Activated naive CD4-positive, alpha-beta T cell treated with anti-CD3 and anti-CD28 coated beads, Interleukin-2, amount 50 U/mL, for 72 hours (primary cell): ENCODE measurements at regions not wholly inside any gene's neighbourhood (a gene's known extent, or its start where the extent isn't known, plus 50 kb on each side); places are given as distances from the start of the nearest gene placed in this dataset.
"Not testable (repeated sequence)": the region's sequence is repeated elsewhere in the genome, so short reads cannot be mapped to it uniquely, and the experiment has no call there.

Experiments used
- ATAC-seq, 2 donors: fragments of 150-1000 bp; cut with Tn5 transposase; 2 replicates each; pipeline ENCODE4 v1.10.0; 2021; ENCODE audit warnings: mild to moderate bottlenecking in 2 of 2, moderate library complexity in 2 of 2
- DNase-seq, 2 donors: peaks; one replicate each; pipeline ENCODE4 v3.0.0; 2021 to 2022; ENCODE audit warnings: low spot score in 2 of 2
- H3K27ac Mint-ChIP-seq, 2 donors: one replicate each; pipeline ENCODE4 v1.8.0; 2022; ENCODE audit warnings: mild to moderate bottlenecking in 2 of 2, mixed read lengths in 2 of 2
- H3K36me3 Mint-ChIP-seq, 2 donors: one replicate each; pipeline ENCODE4 v1.8.0; 2022; ENCODE audit warnings: mixed read lengths in 2 of 2
- H3K9me3 Mint-ChIP-seq, 2 donors: one replicate each; pipeline ENCODE4 v1.8.0; 2022; ENCODE audit warnings: mixed read lengths in 2 of 2

- DNase-seq (no peak), ATAC-seq (no peak)
- no peaks in the 10 kb centered on the region for H3K36me3 Mint-ChIP-seq
- H3K9me3 Mint-ChIP-seq: no peaks in the 10 kb centered on the region
- no peak overlapping the region for H3K27ac Mint-ChIP-seq
Observed at GRCh38 chr11:134596404-134596803, 184.4 kb upstream of the B3GAT1 start.

- DNase-seq: peak in 1 of 2 donors; percentile 73
- Mint-ChIP-seq H3K27ac (no peak overlapping the region), H3K36me3 (no peaks in the 10 kb centered on the region), H3K9me3 (no peaks in the 10 kb centered on the region)
- peak; percentile 53 to 77 for ATAC-seq
Observed at GRCh38 chr11:134592391-134592990, 180.4 kb upstream of the B3GAT1 start.

- H3K9me3 Mint-ChIP-seq: no peaks in the 10 kb centered on the region
- ATAC-seq: no peak
- no peak for DNase-seq
- H3K27ac Mint-ChIP-seq: no peak overlapping the region
- H3K36me3 Mint-ChIP-seq: no peaks in the 10 kb centered on the region
Observed at GRCh38 chr11:134591338-134591737, 179.3 kb upstream of the B3GAT1 start.

- Mint-ChIP-seq H3K36me3 (no peaks in the 10 kb centered on the region), H3K9me3 (no peaks in the 10 kb centered on the region), H3K27ac (peak overlapping the region in 1 of 2 donors; percentile 92)
- ATAC-seq (no peak), DNase-seq (no peak)
Observed at GRCh38 chr11:134589129-134589528, 177.1 kb upstream of the B3GAT1 start.

- not testable (repeated sequence) for H3K27ac Mint-ChIP-seq, ATAC-seq, DNase-seq, H3K36me3 Mint-ChIP-seq, H3K9me3 Mint-ChIP-seq
Observed at GRCh38 chr11:134588460-134589110, 176.5 kb upstream of the B3GAT1 start.

GRCh38 chr11:134587345-134587744 lies 175.3 kb upstream of the B3GAT1 start:
- DNase-seq: no peak
- no peak overlapping the region for H3K27ac Mint-ChIP-seq
- H3K9me3 Mint-ChIP-seq: no peaks in the 10 kb centered on the region
- no peaks in the 10 kb centered on the region for H3K36me3 Mint-ChIP-seq
- ATAC-seq: no peak

GRCh38 chr11:134586726-134587125 lies 174.7 kb upstream of the B3GAT1 start:
- H3K9me3 Mint-ChIP-seq: no peaks in the 10 kb centered on the region
- H3K36me3 Mint-ChIP-seq: no peaks in the 10 kb centered on the region
- H3K27ac Mint-ChIP-seq: no peak overlapping the region
- DNase-seq: no peak
- ATAC-seq: no peak

- ATAC-seq (no peak), DNase-seq (no peak)
- Mint-ChIP-seq H3K27ac (peak overlapping the region in 1 of 2 donors; percentile 20), H3K36me3 (no peaks in the 10 kb centered on the region), H3K9me3 (no peaks in the 10 kb centered on the region)
Observed at GRCh38 chr11:134585666-134586610, 173.9 kb upstream of the B3GAT1 start.

- Mint-ChIP-seq H3K9me3 (no peaks in the 10 kb centered on the region), H3K27ac (no peak overlapping the region), H3K36me3 (no peaks in the 10 kb centered on the region)
- no peak for DNase-seq
- no peak for ATAC-seq
Observed at GRCh38 chr11:134584706-134585445, 172.8 kb upstream of the B3GAT1 start.

GRCh38 chr11:134584001-134584561 lies 172.0 kb upstream of the B3GAT1 start:
- ATAC-seq (no peak), DNase-seq (no peak)
- H3K9me3 Mint-ChIP-seq: no peaks in the 10 kb centered on the region
- H3K27ac Mint-ChIP-seq: no peak overlapping the region
- H3K36me3 Mint-ChIP-seq: no peaks in the 10 kb centered on the region

- H3K9me3 Mint-ChIP-seq: no peaks in the 10 kb centered on the region
- H3K27ac Mint-ChIP-seq: peak overlapping the region in 1 of 2 donors; percentile 34
- DNase-seq (no peak), ATAC-seq (peak in 1 of 2 donors; percentile 30)
- H3K36me3 Mint-ChIP-seq: no peaks in the 10 kb centered on the region
Observed at GRCh38 chr11:134583397-134583990, 171.5 kb upstream of the B3GAT1 start.

- no peak for ATAC-seq
- no peaks in the 10 kb centered on the region for H3K9me3 Mint-ChIP-seq
- no peak for DNase-seq
- H3K27ac Mint-ChIP-seq: no peak overlapping the region
- H3K36me3 Mint-ChIP-seq: no peaks in the 10 kb centered on the region
Observed at GRCh38 chr11:134582770-134583095, 170.7 kb upstream of the B3GAT1 start.

- H3K36me3 Mint-ChIP-seq: no peaks in the 10 kb centered on the region
- ATAC-seq (no peak), DNase-seq (no peak)
- H3K9me3 Mint-ChIP-seq: no peaks in the 10 kb centered on the region
- no peak overlapping the region for H3K27ac Mint-ChIP-seq
Observed at GRCh38 chr11:134581966-134582769, 170.1 kb upstream of the B3GAT1 start.

GRCh38 chr11:134581121-134581626 lies 169.1 kb upstream of the B3GAT1 start:
- no peak for DNase-seq
- no peak overlapping the region for H3K27ac Mint-ChIP-seq
- no peak for ATAC-seq
- no peaks in the 10 kb centered on the region for H3K9me3 Mint-ChIP-seq
- H3K36me3 Mint-ChIP-seq: no peaks in the 10 kb centered on the region

- Mint-ChIP-seq H3K9me3 (no peaks in the 10 kb centered on the region), H3K36me3 (no peaks in the 10 kb centered on the region), H3K27ac (no peak overlapping the region)
- DNase-seq (no peak), ATAC-seq (no peak)
Observed at GRCh38 chr11:134580610-134580975, 168.6 kb upstream of the B3GAT1 start.
